IMR-90 (cell line): ENCODE measurements at regions not wholly inside any gene's neighbourhood (a gene's known extent, or its start where the extent isn't known, plus 50 kb on each side); places are given as distances from the start of the nearest gene placed in this dataset.

Source experiments
- CEBPB ChIP-seq: IDR thresholded peaks from 2 replicates; pipeline ENCODE4 v1.6.1; 2012; ENCODE audit warnings: low read depth, low read length, improper control_type of control experiment
- CTCF ChIP-seq: conservative IDR thresholded peaks from 2 replicates; pipeline ENCODE4 v1.5.1; 2012; ENCODE audit warnings: mild to moderate bottlenecking, low read depth, low read length, improper control_type of control experiment
- ELK1 ChIP-seq: fragments of 150-350 bp; IDR thresholded peaks from 2 replicates; pipeline ENCODE4 v1.6.1; 2016; ENCODE audit warnings: low read depth, mild to moderate bottlenecking, low read length, moderate library complexity, borderline replicate concordance
- MXI1 ChIP-seq: IDR thresholded peaks from 2 replicates; pipeline ENCODE4 v1.6.1; 2012; ENCODE audit warnings: low read depth, mild to moderate bottlenecking, low read length, moderate library complexity, borderline replicate concordance
- POLR2A ChIP-seq: IDR thresholded peaks from 2 replicates; pipeline ENCODE4 v1.6.1; 2012; ENCODE audit warnings: mild to moderate bottlenecking, low read depth, low read length
- RAD21 ChIP-seq: IDR thresholded peaks from 2 replicates; pipeline ENCODE4 v1.6.1; 2012; ENCODE audit warnings: low read length, improper control_type of control experiment
- RCOR1 ChIP-seq: IDR thresholded peaks from 2 replicates; pipeline ENCODE4 v1.6.1; 2012; ENCODE audit warnings: mild to moderate bottlenecking, low read length, improper control_type of control experiment; ENCODE audit not compliant: insufficient replicate concordance
- USF2 ChIP-seq: fragments of 150-350 bp; IDR thresholded peaks from 2 replicates; pipeline ENCODE4 v1.6.1; 2017; ENCODE audit warnings: mild to moderate bottlenecking, antibody characterized with exemption, low read length, low read depth

- TF ChIP-seq RAD21 (no peak), CEBPB (no peak), CTCF (no peak), POLR2A (no peak), RCOR1 (no peak), ELK1 (no peak), MXI1 (no peak), USF2 (no peak)
Observed at GRCh38 chr12:114967151-114967550, 283.2 kb upstream of the TBX3 start.
